HG02840 (cell line): ENCODE measurements at regions not wholly inside any gene's neighbourhood (a gene's known extent, or its start where the extent isn't known, plus 50 kb on each side); places are given as distances from the start of the nearest gene placed in this dataset.
"Not testable (repeated sequence)": the region's sequence is repeated elsewhere in the genome, so short reads cannot be mapped to it uniquely, and the experiment has no call there.

Experiments
- ATAC-seq: cut with Tn5 transposase; IDR thresholded peaks from one replicate; pipeline ENCODE4 v1.9.1; 2021; ENCODE audit warnings: mild to moderate bottlenecking, moderate library complexity, moderate number of reproducible peaks; ENCODE audit not compliant: unreplicated experiment, low FRiP score

DNA sequence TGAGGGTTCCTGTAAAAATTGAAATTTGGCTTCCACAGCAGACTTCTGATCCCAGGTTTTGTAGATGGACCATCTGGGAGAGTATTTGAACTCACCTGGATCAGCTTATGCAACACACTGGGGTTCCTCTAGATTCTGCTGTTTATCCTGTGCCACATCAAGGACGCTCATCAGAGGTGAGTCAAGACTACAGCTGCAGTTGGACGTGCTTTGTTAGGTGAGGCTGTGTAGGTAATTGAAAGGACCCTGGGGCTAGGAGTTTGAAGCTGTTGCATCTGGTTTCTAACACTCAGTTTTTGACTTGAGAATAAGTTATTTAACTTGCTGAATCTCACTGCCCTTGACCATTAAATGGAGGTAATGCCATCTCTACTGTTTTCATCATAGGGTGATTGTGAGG lies 394.2 kb downstream of the EDEM1 start:
- no peak for ATAC-seq

DNA sequence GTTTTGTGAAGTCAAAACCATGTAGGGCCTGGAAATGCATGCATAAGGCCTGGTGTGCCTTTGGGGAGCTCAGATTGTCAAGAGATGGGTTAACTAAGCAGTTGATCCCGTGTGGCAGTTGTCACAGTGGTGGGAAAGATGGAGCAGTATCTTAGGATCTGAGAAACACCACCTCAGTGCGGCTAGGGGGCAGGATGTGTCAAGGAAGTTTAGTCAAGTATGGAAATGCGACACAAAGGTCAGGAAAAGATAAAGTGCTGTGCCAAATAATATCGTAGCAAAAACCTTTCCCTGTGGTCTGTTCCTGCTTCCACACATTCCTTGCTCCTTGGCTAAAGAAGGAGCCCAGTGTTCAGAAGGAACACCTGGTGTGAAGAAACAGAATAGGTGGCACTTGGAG lies 396.4 kb downstream of the EDEM1 start:
- ATAC-seq, result no peak

DNA sequence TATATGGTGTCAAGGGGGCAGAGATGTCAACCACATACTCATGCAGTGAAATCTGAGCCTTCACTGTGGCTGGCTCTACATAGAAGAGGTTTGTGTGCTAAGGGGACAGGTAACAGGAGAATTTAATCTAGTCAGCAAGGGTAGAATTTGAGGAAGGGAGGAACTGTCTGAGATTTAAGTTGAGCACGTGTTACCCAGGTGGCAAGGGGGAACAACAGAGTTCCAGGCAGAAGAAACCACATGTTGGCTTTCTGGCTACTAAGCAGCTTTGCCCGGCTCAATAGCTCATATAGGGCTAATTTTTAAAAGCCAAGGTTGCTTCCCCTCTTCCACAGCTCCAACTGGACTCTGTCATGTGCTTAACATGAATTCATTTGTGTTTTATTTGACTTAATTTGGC lies 397.6 kb downstream of the EDEM1 start:
- no peak for ATAC-seq

- no peak for ATAC-seq
These were observed 419.5 kb downstream of the EDEM1 start for GRCh38 chr3:5606884-5607472.

DNA sequence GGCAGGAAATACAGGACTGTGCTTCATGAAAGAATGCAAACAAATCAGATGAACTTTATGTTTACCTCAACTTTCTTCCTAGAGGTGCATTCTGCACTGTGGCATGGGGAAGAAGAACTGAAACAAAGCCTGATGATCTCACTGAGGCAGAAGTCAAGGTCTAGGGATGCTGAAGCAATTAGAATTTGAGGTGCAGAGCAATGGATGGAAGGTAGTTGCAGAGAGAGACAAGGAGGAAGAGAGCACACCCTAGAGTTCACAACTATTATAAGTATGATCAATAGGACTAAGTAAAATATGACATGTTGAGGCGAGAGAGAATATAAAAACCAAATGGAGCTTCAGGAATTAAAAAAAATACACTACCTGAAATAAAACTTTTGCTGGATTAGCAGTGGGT lies 420.1 kb downstream of the EDEM1 start:
- no peak for ATAC-seq

- ATAC-seq, result not testable (repeated sequence)
These were observed 421.5 kb downstream of the EDEM1 start for GRCh38 chr3:5608971-5609370.

- no peak for ATAC-seq
These were observed 426.1 kb downstream of the EDEM1 start for GRCh38 chr3:5613599-5613998.

DNA sequence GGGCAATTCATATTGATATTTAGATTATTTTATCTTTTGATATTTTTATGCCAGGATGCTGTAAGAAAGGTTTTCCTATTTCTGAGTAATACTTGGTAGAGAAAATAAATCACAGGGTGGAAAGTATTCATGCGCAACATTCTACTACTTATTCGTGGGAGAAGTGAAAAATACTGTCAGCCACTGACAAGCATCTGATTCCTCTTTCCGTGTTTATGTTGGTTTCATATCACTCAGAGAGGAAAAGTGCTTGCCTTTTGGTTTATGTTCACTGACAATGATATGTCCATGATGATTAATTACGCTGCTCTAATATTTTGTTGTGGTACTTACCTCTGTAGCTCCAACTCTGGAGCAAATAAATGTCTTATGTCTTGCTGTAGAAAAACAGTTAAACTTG lies 429.4 kb downstream of the EDEM1 start:
- no peak for ATAC-seq

DNA sequence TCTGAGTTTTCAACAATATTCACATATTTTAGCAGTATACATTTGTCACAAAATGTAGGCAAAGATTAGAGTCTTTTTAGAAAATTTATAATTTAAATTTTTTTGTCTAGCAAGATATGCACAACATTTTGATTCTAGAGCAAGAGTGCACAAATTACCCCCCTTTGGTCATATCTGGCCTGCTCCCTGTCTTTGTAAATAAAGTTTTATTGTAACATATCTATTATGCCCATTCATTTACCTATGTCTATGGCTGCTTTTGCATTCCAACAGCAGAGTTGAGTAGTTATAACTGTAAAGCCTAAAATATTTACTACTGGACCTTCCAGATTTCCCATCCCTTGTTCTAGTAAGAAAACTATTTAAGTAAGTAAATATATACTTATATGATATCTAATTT lies 430.7 kb downstream of the EDEM1 start:
- ATAC-seq, result no peak

DNA sequence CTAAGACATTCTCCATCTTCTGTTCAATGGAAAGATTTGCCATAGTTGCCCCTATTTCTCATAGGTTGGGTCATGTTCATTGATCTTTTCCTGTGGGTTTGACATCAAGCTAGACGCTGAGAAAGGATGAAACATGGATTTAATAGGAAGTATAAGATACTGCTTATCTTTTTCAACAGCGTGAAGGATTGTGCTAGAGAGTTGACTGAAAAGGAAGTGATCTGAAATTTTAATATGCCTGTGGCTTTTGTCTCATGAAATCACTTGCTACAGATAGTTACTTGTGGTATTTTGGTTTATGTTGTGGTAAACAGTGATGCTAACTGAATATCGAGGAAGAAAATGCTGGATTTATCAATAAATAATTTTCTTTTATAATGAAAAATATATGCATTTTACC lies 442.9 kb downstream of the EDEM1 start:
- no peak for ATAC-seq

DNA sequence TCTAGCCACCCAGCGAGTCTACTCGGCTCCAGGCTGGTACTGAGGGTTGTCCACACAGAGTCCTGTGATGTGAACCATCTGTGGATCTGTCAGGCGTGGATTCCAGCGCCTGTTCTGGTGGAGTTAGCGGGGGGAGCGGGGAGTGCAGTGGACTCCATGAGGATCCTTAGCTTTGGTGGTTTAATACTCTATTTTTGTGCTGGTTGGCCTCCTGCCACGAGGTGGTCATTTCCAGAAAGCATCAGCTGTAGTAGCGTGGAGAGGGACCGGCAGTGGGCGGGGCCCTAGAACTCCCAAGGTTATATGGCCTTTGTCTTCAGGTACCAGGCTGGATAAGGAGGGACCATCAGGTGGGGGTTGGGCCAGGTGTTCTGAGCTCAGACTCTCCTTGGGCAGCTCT lies 446.5 kb downstream of the EDEM1 start:
- no peak for ATAC-seq

DNA sequence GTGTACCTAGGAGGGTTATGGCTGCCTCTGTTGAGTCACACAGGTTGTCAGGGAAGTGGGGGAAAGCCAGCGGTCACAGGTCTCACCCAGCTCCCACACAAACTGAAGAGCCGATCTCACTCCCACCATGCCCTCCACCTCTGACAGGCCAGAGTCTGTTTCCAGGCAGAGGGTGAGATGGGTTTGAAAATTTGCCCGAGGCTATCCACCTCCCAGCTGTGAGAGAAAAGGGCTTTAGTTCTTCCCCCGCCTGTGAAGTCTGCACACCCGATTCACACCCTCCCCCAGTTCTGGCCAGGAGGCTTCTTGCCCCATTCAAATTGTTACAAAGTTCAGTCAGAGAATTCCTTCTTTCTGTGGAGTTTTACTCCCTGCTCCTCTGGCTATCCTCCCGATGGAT lies 446.9 kb downstream of the EDEM1 start:
- ATAC-seq, result no peak

GRCh38 chr3:5635746-5636145 lies 448.2 kb downstream of the EDEM1 start:
- no peak for ATAC-seq

- ATAC-seq, result no peak
These were observed 451.0 kb downstream of the EDEM1 start for GRCh38 chr3:5638550-5638949.

DNA sequence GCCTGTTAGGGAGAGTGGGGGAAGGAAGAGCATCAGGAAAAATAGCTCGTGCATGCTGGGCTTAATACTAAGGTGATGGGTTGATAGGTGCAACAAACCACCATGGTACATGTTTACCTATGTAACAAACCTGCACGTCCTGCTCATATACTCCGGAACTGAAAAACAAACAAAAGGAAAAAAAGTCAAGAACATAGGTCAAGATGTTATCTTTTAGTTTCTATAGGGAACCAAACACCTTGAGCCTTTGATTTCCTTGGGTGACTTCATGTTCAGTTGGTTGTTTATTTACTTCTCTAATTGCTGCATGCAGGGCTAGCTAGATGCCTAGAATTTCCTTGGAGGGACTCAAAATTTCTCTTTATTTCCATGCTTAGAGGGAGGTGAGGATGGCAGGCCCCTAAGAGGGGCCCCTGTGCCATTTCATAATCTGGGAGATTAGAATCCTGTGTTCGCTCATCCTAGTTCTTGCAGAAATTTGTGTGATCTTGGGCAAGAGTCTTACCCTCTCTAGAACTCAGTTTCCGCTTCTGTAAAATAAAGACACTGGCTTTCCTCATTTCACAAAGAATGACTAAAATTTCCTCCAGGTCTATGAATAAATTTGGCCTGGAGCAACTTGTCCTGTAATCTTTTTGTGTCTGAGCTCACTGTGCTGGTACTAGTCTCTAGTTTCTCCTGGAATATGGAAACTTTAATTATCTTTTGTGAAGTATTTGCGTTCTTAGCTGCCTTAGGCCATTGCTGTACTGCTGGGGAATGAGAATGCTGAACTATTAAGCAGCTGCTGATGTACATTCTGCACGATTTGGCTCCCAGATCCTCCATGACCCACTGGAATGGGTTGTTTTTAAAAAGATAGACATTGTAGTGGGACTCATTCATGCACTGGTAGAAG lies 457.5 kb downstream of the EDEM1 start:
- no peak for ATAC-seq

- no peak for ATAC-seq
These were observed 458.3 kb downstream of the EDEM1 start for GRCh38 chr3:5645692-5646410.

GRCh38 chr3:5650303-5650702 lies 462.8 kb downstream of the EDEM1 start:
- ATAC-seq, result no peak

DNA sequence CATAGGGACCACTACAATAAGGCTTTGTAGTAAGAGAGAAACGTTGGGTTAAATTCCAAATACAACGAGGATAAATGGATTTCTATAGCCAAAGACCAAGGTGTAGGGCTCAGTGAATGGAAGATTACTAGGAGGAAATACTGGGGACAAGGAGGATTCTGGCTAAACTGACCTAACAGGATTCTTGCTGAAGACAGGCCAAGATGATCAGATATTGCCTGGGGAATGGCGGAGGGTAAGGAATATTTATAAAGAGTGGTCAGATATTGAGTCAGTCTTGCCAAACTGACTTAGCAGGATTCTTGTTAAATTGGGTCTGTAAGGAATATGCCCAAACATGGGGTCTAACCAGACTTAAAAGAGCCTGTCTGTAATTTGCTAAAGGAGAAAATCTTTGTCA lies 463.8 kb downstream of the EDEM1 start:
- ATAC-seq, result no peak

- ATAC-seq, result no peak
These were observed 466.1 kb downstream of the EDEM1 start for GRCh38 chr3:5653426-5654143.

DNA sequence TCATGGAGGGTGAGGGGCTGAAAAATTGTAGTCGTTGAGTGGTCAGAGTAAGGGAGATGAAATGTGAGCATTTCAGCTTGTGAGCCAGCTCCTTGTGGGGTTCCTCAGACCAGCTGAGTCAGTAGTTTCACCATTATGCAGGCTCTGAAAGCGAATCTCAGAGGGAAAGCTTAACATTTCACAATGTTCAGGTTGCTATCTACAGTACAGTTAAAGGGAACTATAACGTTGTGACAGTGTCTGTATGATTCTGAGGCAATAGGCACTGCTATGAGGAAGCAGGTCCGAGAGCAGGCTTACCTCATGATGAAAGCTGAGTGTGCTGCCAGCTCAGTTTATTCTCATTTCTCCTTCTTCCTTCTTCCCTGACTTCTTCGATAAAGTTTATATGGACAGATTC lies 469.6 kb downstream of the EDEM1 start:
- ATAC-seq, result no peak

DNA sequence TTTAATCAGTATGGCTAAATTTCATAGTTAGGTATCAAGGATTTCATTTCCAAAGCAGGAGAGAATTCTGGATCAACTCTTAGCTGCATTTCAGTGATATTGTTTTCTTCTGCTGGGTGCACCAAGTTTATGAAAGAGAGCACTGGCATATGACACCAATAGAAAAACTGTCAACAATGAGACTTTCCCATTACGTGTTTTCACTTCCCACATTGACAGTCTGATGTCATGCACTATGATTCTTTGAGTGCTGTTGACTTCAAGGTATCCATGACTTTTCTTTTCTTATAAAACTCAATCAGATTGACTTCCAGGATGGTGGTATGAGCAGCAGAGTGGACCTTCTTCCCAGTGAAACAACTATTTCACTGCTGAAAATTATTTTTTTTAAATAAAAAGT lies 476.1 kb downstream of the EDEM1 start:
- ATAC-seq, result no peak
